ENCODE measurements at regions not wholly inside any gene's neighbourhood (a gene's known extent, or its start where the extent isn't known, plus 50 kb on each side); places are given as distances from the start of the nearest gene placed in this dataset.

DNA sequence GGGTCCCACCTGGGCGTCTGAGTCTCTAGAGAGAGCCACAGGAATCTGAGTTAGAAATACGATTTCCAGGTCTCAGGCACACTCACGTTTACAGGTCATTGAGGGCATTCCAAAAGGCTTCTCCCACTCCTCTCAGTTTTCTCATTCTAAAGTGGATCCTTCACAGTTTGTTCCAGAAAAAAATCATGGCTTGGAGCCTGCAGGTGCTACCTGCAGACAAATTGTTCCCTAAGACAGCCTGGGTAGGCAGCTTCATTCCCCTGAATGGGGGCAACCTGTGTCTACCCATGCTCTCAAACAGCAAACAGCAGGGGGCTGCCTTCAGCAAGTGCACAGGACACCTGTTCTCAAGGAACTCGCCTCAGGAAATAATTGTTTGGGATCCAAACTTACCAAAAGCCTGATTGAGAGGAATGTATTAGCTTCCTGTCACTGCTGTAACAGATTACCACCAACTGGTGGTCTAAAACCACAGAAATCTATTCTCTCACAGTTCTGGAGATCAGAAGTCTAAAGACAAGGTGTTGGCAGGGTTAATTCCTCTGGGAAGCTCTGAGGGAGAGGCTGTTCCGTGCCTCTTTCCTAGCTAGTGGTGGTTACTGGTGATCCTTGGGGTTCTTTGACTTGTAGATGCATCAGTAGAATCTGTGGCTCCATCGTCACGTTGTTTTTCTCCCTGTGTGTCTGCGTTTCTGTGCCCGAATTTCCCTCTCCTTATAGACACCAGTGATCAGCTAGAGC, 117.2 kb downstream of the RAB11FIP2 start:
- TF ChIP-seq POLR2A (IDR thresholded peaks at IDR 0.05; ENCODE audit: low read length): no peak
- no peak for TF ChIP-seq JUNB (IDR thresholded peaks at IDR 0.05)
- TF ChIP-seq, protein P1, sequence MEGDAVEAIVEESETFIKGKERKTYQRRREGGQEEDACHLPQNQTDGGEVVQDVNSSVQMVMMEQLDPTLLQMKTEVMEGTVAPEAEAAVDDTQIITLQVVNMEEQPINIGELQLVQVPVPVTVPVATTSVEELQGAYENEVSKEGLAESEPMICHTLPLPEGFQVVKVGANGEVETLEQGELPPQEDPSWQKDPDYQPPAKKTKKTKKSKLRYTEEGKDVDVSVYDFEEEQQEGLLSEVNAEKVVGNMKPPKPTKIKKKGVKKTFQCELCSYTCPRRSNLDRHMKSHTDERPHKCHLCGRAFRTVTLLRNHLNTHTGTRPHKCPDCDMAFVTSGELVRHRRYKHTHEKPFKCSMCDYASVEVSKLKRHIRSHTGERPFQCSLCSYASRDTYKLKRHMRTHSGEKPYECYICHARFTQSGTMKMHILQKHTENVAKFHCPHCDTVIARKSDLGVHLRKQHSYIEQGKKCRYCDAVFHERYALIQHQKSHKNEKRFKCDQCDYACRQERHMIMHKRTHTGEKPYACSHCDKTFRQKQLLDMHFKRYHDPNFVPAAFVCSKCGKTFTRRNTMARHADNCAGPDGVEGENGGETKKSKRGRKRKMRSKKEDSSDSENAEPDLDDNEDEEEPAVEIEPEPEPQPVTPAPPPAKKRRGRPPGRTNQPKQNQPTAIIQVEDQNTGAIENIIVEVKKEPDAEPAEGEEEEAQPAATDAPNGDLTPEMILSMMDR (IDR thresholded peaks at IDR 0.05): no peak
- TF ChIP-seq, protein P2, sequence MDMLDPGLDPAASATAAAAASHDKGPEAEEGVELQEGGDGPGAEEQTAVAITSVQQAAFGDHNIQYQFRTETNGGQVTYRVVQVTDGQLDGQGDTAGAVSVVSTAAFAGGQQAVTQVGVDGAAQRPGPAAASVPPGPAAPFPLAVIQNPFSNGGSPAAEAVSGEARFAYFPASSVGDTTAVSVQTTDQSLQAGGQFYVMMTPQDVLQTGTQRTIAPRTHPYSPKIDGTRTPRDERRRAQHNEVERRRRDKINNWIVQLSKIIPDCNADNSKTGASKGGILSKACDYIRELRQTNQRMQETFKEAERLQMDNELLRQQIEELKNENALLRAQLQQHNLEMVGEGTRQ (IDR thresholded peaks at IDR 0.05): no peak
- TF ChIP-seq, protein P3, sequence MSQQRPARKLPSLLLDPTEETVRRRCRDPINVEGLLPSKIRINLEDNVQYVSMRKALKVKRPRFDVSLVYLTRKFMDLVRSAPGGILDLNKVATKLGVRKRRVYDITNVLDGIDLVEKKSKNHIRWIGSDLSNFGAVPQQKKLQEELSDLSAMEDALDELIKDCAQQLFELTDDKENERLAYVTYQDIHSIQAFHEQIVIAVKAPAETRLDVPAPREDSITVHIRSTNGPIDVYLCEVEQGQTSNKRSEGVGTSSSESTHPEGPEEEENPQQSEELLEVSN (IDR thresholded peaks at IDR 0.05; ENCODE audit: borderline replicate concordance, low read depth): no peak
- TF ChIP-seq EP300 (IDR thresholded peaks at IDR 0.05): no peak
- TF ChIP-seq CHD2 (IDR thresholded peaks at IDR 0.05; ENCODE audit: low read length, partially characterized antibody): no peak
- no peak for TF ChIP-seq NR3C1 (IDR thresholded peaks at IDR 0.05)

Measured in A549 (cell line).